Hepatic stellate cell (primary cell): ENCODE measurements at regions not wholly inside any gene's neighbourhood (a gene's known extent, or its start where the extent isn't known, plus 50 kb on each side); places are given as distances from the start of the nearest gene placed in this dataset.

Experiments used
- DNase-seq: peaks from one replicate; pipeline ENCODE4 v3.0.0; 2011; ENCODE audit warnings: low spot score

GRCh38 chr6:44011350-44011920, 115.8 kb downstream of the MRPL14 start:
- DNase-seq: no peak

GRCh38 chr6:44010411-44011349, 116.6 kb downstream of the MRPL14 start:
- peak; percentile 96 for DNase-seq

- no peak for DNase-seq
These were observed 117.6 kb downstream of the MRPL14 start for GRCh38 chr6:44009425-44010321.

- no peak for DNase-seq
These were observed 118.4 kb downstream of the MRPL14 start for GRCh38 chr6:44008821-44009370.

- no peak for DNase-seq
These were observed 119.2 kb downstream of the MRPL14 start for GRCh38 chr6:44007818-44008621.

- DNase-seq: no peak
These were observed 120.4 kb downstream of the MRPL14 start for GRCh38 chr6:44006872-44007303.

- DNase-seq: peak; percentile 51
These were observed 121.0 kb downstream of the MRPL14 start for GRCh38 chr6:44006123-44006871.

GRCh38 chr6:44005507-44005903, 121.7 kb downstream of the MRPL14 start:
- DNase-seq: no peak

- peak; percentile 65 for DNase-seq
These were observed 122.4 kb downstream of the MRPL14 start for GRCh38 chr6:44004625-44005506.

- no peak for DNase-seq
These were observed 123.1 kb downstream of the MRPL14 start for GRCh38 chr6:44004136-44004535.

GRCh38 chr6:44003345-44004061, 123.7 kb downstream of the MRPL14 start:
- no peak for DNase-seq

- peak; percentile 47 for DNase-seq
These were observed 124.5 kb downstream of the MRPL14 start for GRCh38 chr6:44002593-44003344.

GRCh38 chr6:44002067-44002592, 125.1 kb downstream of the MRPL14 start:
- no peak for DNase-seq

GRCh38 chr6:44001318-44002066, 125.8 kb downstream of the MRPL14 start:
- DNase-seq: no peak

GRCh38 chr6:44000164-44000842, 126.9 kb downstream of the MRPL14 start:
- no peak for DNase-seq

- no peak for DNase-seq
These were observed 127.6 kb downstream of the MRPL14 start for GRCh38 chr6:43999628-44000027.
